Keratinocyte (primary cell): ENCODE measurements at regions not wholly inside any gene's neighbourhood (a gene's known extent, or its start where the extent isn't known, plus 50 kb on each side); places are given as distances from the start of the nearest gene placed in this dataset.

Experiments
- DNase-seq: peaks from one replicate; pipeline ENCODE4 v3.0.0-alpha.2; 2011; ENCODE audit warnings: low read depth, missing footprints, low spot score
- FAIRE-seq: peaks from 2 replicates; lab custom pipeline; 2011; peaks lifted over from hg19 to GRCh38; lab: Jason Lieb, UNC
- H2AFZ ChIP-seq: 2 replicates; pipeline ENCODE4 v1.6.0; 2012; ENCODE audit warnings: low read length, control low read depth, inconsistent platforms; ENCODE audit not compliant: control insufficient read depth
- H3K27ac ChIP-seq: 2 replicates; pipeline ENCODE4 v1.5.1; 2011; ENCODE audit warnings: low read length; ENCODE audit not compliant: control insufficient read depth, insufficient read depth
- H3K27me3 ChIP-seq: 3 replicates; pipeline ENCODE4 v1.6.0; 2011; ENCODE audit warnings: low read length; ENCODE audit not compliant: control insufficient read depth, insufficient read depth; ENCODE audit errors: extremely low read depth
- H3K36me3 ChIP-seq, 2 experiments: 2 replicates in 1 of 2; 3 replicates in 1 of 2; pipeline ENCODE4 v1.5.1; 2011; ENCODE audit warnings: low read length in 2 of 2, mild to moderate bottlenecking in 1 of 2; ENCODE audit not compliant: control insufficient read depth in 2 of 2, insufficient read depth in 2 of 2; ENCODE audit errors: extremely low read depth in 1 of 2
- H3K4me1 ChIP-seq: 3 replicates; pipeline ENCODE4 v1.5.1; 2011; ENCODE audit warnings: low read length; ENCODE audit not compliant: control insufficient read depth, insufficient read depth; ENCODE audit errors: extremely low read depth
- H3K4me2 ChIP-seq: 3 replicates; pipeline ENCODE4 v1.6.0; 2011; ENCODE audit warnings: low read depth, low read length; ENCODE audit not compliant: control insufficient read depth, insufficient read depth; ENCODE audit errors: extremely low read depth
- H3K4me3 ChIP-seq, 3 experiments: fragments of 200-600 bp in 1 of 3; sonication (generic) in 1 of 3; 2 replicates in 2 of 3; 3 replicates in 1 of 3; pipeline ENCODE4 v1.5.1; 2011 to 2016; ENCODE audit warnings: low read length in 3 of 3, mild to moderate bottlenecking in 3 of 3, control low read depth in 2 of 3, inconsistent platforms in 1 of 3, low read depth in 1 of 3, mixed read lengths in 1 of 3, mixed run types in 1 of 3, moderate library complexity in 1 of 3; ENCODE audit not compliant: control insufficient read depth in 2 of 3, insufficient read depth in 2 of 3; ENCODE audit errors: extremely low read depth in 1 of 3
- H3K79me2 ChIP-seq: 2 replicates; pipeline ENCODE4 v1.6.0; 2012; ENCODE audit warnings: low read length; ENCODE audit not compliant: control insufficient read depth, insufficient read depth
- H3K9ac ChIP-seq: 3 replicates; pipeline ENCODE4 v1.6.0; 2011; ENCODE audit warnings: low read length; ENCODE audit not compliant: control insufficient read depth, insufficient read depth; ENCODE audit errors: extremely low read depth
- H3K9me1 ChIP-seq: 3 replicates; pipeline ENCODE4 v1.6.0; 2011; ENCODE audit warnings: low read length; ENCODE audit not compliant: control insufficient read depth, insufficient read depth; ENCODE audit errors: extremely low read depth
- H3K9me3 ChIP-seq: 2 replicates; pipeline ENCODE4 v1.5.1; 2012; ENCODE audit warnings: low read depth, low read length; ENCODE audit not compliant: control insufficient read depth
- H4K20me1 ChIP-seq: 3 replicates; pipeline ENCODE4 v1.6.0; 2011; ENCODE audit warnings: low read length; ENCODE audit not compliant: control insufficient read depth, insufficient read depth; ENCODE audit errors: extremely low read depth
- EZH2 ChIP-seq: IDR thresholded peaks from one replicate; pipeline ENCODE4 v1.6.1; 2012; ENCODE audit warnings: inconsistent platforms, mild to moderate bottlenecking, low read length, moderate library complexity
- dilution Hi-C: fragments of 300-500 bp; cut with MboI; formaldehyde crosslinking; loops from one replicate; pipeline ENCODE4 v1.7.0; 2020; ENCODE audit warnings: low sequenced_read_pairs; ENCODE audit not compliant: extremely low pct_ligation_motif_present
- TF ChIP-seq, protein P1 (sequence below), 3 experiments: IDR thresholded peaks in 1 of 3; conservative IDR thresholded peaks in 1 of 3; optimal IDR thresholded peaks in 1 of 3; 2 replicates in 2 of 3; 3 replicates in 1 of 3; pipeline versions ENCODE3 to v1.5.1; 2011; ENCODE audit warnings: low read length in 3 of 3, mild to moderate bottlenecking in 3 of 3, moderate library complexity in 2 of 3, control low read depth in 1 of 3, inconsistent platforms in 1 of 3; ENCODE audit not compliant: insufficient read depth in 2 of 3; ENCODE audit errors: extremely low read depth in 1 of 3

DNA sequence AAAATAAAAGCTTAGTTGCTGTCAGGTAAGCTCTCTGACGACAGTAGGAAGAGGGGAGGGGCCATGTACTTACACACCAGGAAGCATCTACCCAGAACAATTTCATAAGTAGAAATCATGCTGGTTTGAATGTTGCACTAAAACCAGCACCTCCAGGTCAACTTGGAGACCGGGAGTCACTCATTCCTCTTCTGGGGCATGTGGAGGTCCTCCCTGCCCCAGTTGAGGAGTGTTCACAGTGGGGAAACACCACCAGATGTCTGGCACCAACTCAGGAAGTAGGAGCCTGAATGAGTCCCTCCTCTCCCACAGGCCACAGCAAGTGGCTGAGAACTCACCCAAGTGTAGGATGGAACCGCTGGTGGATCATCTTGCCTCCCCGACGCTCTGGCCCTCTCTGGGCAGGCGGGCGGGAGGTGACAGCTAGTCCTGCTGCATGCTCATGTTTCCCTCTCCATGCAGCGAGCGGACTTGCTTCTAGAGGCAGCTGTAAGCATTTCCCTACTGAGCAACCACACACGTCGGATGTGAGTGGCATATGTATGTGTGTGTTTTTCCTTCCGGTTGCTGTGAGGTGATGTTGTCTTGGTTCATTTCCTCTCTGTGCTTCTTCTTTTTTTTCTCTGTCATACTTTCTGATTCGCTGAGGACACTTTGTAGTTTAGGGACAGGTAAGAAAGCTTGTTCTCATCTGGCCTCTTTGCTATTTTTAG lies 149.5 kb upstream of the NEDD9 start:
- Histone ChIP-seq H3K9me1 (no peaks in the 10 kb centered on the region), H4K20me1 (no peaks in the 10 kb centered on the region), H3K36me3 (no peaks in the 10 kb centered on the region), H3K4me3 (no peak overlapping the region), H3K27me3 (no peaks in the 10 kb centered on the region), H3K27ac (no peak overlapping the region), H3K4me2 (no peak overlapping the region), H3K4me1 (no peaks in the 10 kb centered on the region), H3K79me2 (no peaks in the 10 kb centered on the region), H3K9me3 (no peaks in the 10 kb centered on the region), H3K9ac (no peak overlapping the region), H2AFZ (no peak overlapping the region)
- DNase-seq (no peak), FAIRE-seq (no peak)
- no peak for TF ChIP-seq EZH2
- TF ChIP-seq, protein P1, sequence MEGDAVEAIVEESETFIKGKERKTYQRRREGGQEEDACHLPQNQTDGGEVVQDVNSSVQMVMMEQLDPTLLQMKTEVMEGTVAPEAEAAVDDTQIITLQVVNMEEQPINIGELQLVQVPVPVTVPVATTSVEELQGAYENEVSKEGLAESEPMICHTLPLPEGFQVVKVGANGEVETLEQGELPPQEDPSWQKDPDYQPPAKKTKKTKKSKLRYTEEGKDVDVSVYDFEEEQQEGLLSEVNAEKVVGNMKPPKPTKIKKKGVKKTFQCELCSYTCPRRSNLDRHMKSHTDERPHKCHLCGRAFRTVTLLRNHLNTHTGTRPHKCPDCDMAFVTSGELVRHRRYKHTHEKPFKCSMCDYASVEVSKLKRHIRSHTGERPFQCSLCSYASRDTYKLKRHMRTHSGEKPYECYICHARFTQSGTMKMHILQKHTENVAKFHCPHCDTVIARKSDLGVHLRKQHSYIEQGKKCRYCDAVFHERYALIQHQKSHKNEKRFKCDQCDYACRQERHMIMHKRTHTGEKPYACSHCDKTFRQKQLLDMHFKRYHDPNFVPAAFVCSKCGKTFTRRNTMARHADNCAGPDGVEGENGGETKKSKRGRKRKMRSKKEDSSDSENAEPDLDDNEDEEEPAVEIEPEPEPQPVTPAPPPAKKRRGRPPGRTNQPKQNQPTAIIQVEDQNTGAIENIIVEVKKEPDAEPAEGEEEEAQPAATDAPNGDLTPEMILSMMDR (optimal IDR thresholded peaks at IDR 0.05 in 1 of 3, IDR thresholded peaks at IDR 0.05 in 1 of 3, conservative IDR thresholded peaks at IDR 0.05 in 1 of 3; ENCODE audit: extremely low read depth in 1 of 3, insufficient read depth in 2 of 3, low read length in 3 of 3) = no peak
- dilution Hi-C loops = no loop called here

DNA sequence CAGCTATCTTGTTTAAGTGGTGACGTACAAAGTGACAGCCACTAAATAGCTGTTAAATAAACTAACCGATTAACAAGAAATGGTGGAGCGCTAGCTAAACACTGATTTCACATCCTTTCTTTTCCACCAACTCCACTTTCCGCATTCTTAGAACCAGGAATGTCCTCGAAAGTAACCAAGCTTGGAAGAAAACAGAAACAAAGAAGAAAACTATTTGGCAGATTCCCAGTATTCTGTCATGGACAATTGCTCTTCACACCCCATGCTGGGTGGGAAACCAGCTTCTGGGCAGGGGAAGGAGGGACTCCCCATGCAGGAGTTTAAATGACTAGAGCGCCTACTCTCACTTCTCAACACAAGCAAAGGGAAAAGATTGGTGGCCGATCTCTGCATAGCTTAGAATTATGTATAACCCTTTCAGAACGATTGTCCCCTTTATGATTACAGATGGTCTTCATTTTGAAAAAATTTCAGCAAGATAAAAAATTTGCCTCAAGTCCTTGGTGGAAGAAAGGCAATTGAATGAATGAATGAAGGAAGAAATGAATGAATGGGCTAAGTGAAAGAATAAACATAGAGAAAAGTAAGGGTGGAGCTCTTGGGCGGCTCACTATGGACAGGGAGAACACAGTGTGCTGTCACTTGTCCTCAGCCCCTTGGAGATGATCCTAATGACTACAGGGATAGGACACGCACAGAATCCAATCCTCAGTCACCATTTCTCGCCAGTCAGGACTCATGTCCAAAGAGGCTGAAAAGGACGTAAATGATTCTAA lies 148.7 kb upstream of the NEDD9 start:
- DNase-seq = no peak
- no peaks in the 10 kb centered on the region for H4K20me1 ChIP-seq
- no peaks in the 10 kb centered on the region for H3K9me1 ChIP-seq
- no peak overlapping the region for H3K4me2 ChIP-seq
- H3K9ac ChIP-seq = no peak overlapping the region
- no peak overlapping the region for H3K27ac ChIP-seq
- TF ChIP-seq EZH2 = no peak
- TF ChIP-seq, protein P1 (optimal IDR thresholded peaks at IDR 0.05 in 1 of 3, IDR thresholded peaks at IDR 0.05 in 1 of 3, conservative IDR thresholded peaks at IDR 0.05 in 1 of 3; ENCODE audit: extremely low read depth in 1 of 3, insufficient read depth in 2 of 3, low read length in 3 of 3) = no peak
- H3K27me3 ChIP-seq = no peaks in the 10 kb centered on the region
- no peak overlapping the region for H2AFZ ChIP-seq
- no peaks in the 10 kb centered on the region for H3K79me2 ChIP-seq
- H3K9me3 ChIP-seq = no peaks in the 10 kb centered on the region
- FAIRE-seq = no peak
- no peaks in the 10 kb centered on the region for H3K4me1 ChIP-seq
- no peaks in the 10 kb centered on the region for H3K36me3 ChIP-seq
- no peak overlapping the region for H3K4me3 ChIP-seq
- dilution Hi-C loops = no loop called here
